Prostate gland (tissue), 2 donors: ENCODE measurements at regions not wholly inside any gene's neighbourhood (a gene's known extent, or its start where the extent isn't known, plus 50 kb on each side); places are given as distances from the start of the nearest gene placed in this dataset.

Source experiments
- DNase-seq: peaks from one replicate; pipeline ENCODE4 v3.0.0-alpha.2; 2019; ENCODE audit warnings: low spot score
- H3K27ac ChIP-seq, 2 donors: fragments of 200-600 bp; sonication (generic); 2 replicates each; pipeline ENCODE4 v1.5.1; 2017 to 2019
- H3K27me3 ChIP-seq: fragments of 200-600 bp; sonication (generic); replicated peaks from 2 replicates; pipeline ENCODE4 v1.5.1; 2019; ENCODE audit not compliant: insufficient read depth
- H3K36me3 ChIP-seq, 2 donors: fragments of 200-600 bp; sonication (generic); 1 replicate in 1 of 2; 2 replicates in 1 of 2; pipeline versions ENCODE4 v1.5.1 to v1.8.1; 2017 to 2019
- H3K4me1 ChIP-seq: fragments of 200-600 bp; sonication (generic); replicated peaks from 2 replicates; pipeline ENCODE4 v1.5.1; 2019
- H3K4me3 ChIP-seq, 2 donors: fragments of 200-600 bp; sonication (generic); 2 replicates each; pipeline ENCODE4 v1.5.1; 2017 to 2019
- H3K9me3 ChIP-seq: fragments of 200-600 bp; sonication (generic); 2 replicates; pipeline ENCODE4 v1.5.1; 2017
- CTCF ChIP-seq, 4 experiments: fragments of 200-600 bp in 2 of 4; fragments of 450-650 bp in 2 of 4; sonication (generic) in 2 of 4; IDR thresholded peaks; 1 replicate in 3 of 4; 2 replicates in 1 of 4; pipeline ENCODE4 v1.5.1; 2016 to 2019; ENCODE audit warnings: antibody characterized with exemption in 4 of 4, mild to moderate bottlenecking in 2 of 4, moderate library complexity in 2 of 4
- POLR2A ChIP-seq: fragments of 450-650 bp; IDR thresholded peaks from one replicate; pipeline ENCODE4 v1.6.1; 2016; ENCODE audit warnings: antibody characterized with exemption, mild to moderate bottlenecking
- POLR2AphosphoS5 ChIP-seq: sonication (generic); formaldehyde crosslinking; IDR thresholded peaks from one replicate; pipeline ENCODE4 v1.6.1; 2017; ENCODE audit warnings: antibody characterized with exemption
- WGBS: methylation state at CpG from one replicate; pipeline ENCODE4 v1.1.5; 2018; 5-methylcytosine and 5-hydroxymethylcytosine counted together
- intact Hi-C: fragments of 100-400 bp; cut with DNase I; formaldehyde crosslinking; loops from one replicate; pipeline ENCODE4 v1.14.2; 2022

GRCh38 chr3:67781218-67781617 is 126.8 kb upstream of the SUCLG2 start:
- intact Hi-C loops, result no loop called here
- Histone ChIP-seq H3K4me1 (no peaks in the 10 kb centered on the region), H3K27ac (no peak overlapping the region), H3K9me3 (no peaks in the 10 kb centered on the region), H3K27me3 (no peaks in the 10 kb centered on the region), H3K4me3 (no peak overlapping the region), H3K36me3 (no peaks in the 10 kb centered on the region)
- WGBS, result 92% methylated on average over 11 of the region's 11 CpGs
- TF ChIP-seq CTCF (IDR thresholded peaks at IDR 0.05) (no peak), POLR2A (no peak), POLR2AphosphoS5 (no peak)
- DNase-seq, result no peak

GRCh38 chr3:67774676-67775075 is 120.3 kb upstream of the SUCLG2 start:
- TF ChIP-seq POLR2AphosphoS5, result no peak
- TF ChIP-seq POLR2A, result no peak
- no peak for TF ChIP-seq CTCF (IDR thresholded peaks at IDR 0.05)
- WGBS, result 74% methylated on average over 7 of the region's 7 CpGs
- intact Hi-C loops, result no loop called here

GRCh38 chr3:67765575-67765974 is 111.2 kb upstream of the SUCLG2 start:
- no peaks in the 10 kb centered on the region for H3K27me3 ChIP-seq
- TF ChIP-seq POLR2AphosphoS5 (no peak), CTCF (IDR thresholded peaks at IDR 0.05) (no peak), POLR2A (no peak)
- H3K9me3 ChIP-seq, result no peaks in the 10 kb centered on the region
- intact Hi-C loops, result no loop called here
- H3K27ac ChIP-seq, result no peak overlapping the region
- no peaks in the 10 kb centered on the region for H3K4me1 ChIP-seq
- no peak for DNase-seq
- no peaks in the 10 kb centered on the region for H3K36me3 ChIP-seq
- 74% methylated on average over 2 of the region's 2 CpGs for WGBS
- no peak overlapping the region for H3K4me3 ChIP-seq

More at GRCh38 chr3:67774676-67775075, 120.3 kb upstream of the SUCLG2 start:
- Histone ChIP-seq H3K27ac (no peak overlapping the region), H3K4me3 (no peak overlapping the region), H3K27me3 (no peaks in the 10 kb centered on the region), H3K9me3 (no peaks in the 10 kb centered on the region), H3K4me1 (no peaks in the 10 kb centered on the region), H3K36me3 (no peaks in the 10 kb centered on the region)
- DNase-seq, result no peak

- H3K4me1 ChIP-seq, result no peaks in the 10 kb centered on the region
- WGBS, result 82% methylated on average over 1 of the region's 1 CpG
Measured at GRCh38 chr3:67745296-67745695, 90.9 kb upstream of the SUCLG2 start.

More at GRCh38 chr3:67745296-67745695, 90.9 kb upstream of the SUCLG2 start:
- Histone ChIP-seq H3K36me3 (no peaks in the 10 kb centered on the region), H3K4me3 (no peak overlapping the region), H3K9me3 (no peaks in the 10 kb centered on the region), H3K27ac (no peak overlapping the region), H3K27me3 (no peaks in the 10 kb centered on the region)
- intact Hi-C loops, result no loop called here
- no peak for DNase-seq
- TF ChIP-seq POLR2A (no peak), POLR2AphosphoS5 (no peak), CTCF (IDR thresholded peaks at IDR 0.05) (no peak)
